ENCODE measurements at regions not wholly inside any gene's neighbourhood (a gene's known extent, or its start where the extent isn't known, plus 50 kb on each side); places are given as distances from the start of the nearest gene placed in this dataset.

GRCh38 chr9:89730715-89731114 lies 125.9 kb downstream of the GADD45G start:
- no peak for DNase-seq (ENCODE audit: low read depth, low spot score)
- Histone ChIP-seq H3K27me3 (ENCODE audit: insufficient read depth, insufficient read length) (peaks cover 4% of the 10 kb centered on the region), H3K9me3 (ENCODE audit: insufficient read depth, low read length) (no peaks in the 10 kb centered on the region), H3K36me3 (ENCODE audit: insufficient read depth, insufficient read length, low read length) (no peaks in the 10 kb centered on the region), H3K9ac (ENCODE audit: insufficient read length, low read depth) (no peak overlapping the region), H3K4me3 (ENCODE audit: insufficient read length, low read depth) (no peak overlapping the region), H3K4me1 (ENCODE audit: insufficient read depth, insufficient read length) (peaks cover 11% of the 10 kb centered on the region)
- TF ChIP-seq ZNF274 (IDR thresholded peaks at IDR 0.05; ENCODE audit: low read depth, low read length) = no peak
- TF ChIP-seq YY1 (IDR thresholded peaks at IDR 0.05; ENCODE audit: insufficient read depth, insufficient read length) = no peak
- TF ChIP-seq SUZ12 (IDR thresholded peaks at IDR 0.05; ENCODE audit: extremely low read depth, insufficient read depth, insufficient read length) = no peak

- no peak for TF ChIP-seq ZNF274 (IDR thresholded peaks at IDR 0.05; ENCODE audit: low read depth, low read length)
- no peak for TF ChIP-seq SUZ12 (IDR thresholded peaks at IDR 0.05; ENCODE audit: extremely low read depth, insufficient read depth, insufficient read length)
- no peak for TF ChIP-seq YY1 (IDR thresholded peaks at IDR 0.05; ENCODE audit: insufficient read depth, insufficient read length)
- H3K9me3 ChIP-seq (ENCODE audit: insufficient read depth, low read length) = no peaks in the 10 kb centered on the region
- no peak for DNase-seq (ENCODE audit: low read depth, low spot score)
- H3K4me3 ChIP-seq (ENCODE audit: insufficient read length, low read depth) = no peak overlapping the region
- H3K4me1 ChIP-seq (ENCODE audit: insufficient read depth, insufficient read length) = peaks cover 11% of the 10 kb centered on the region
- peaks cover 8% of the 10 kb centered on the region for H3K27me3 ChIP-seq (ENCODE audit: insufficient read depth, insufficient read length)
- no peaks in the 10 kb centered on the region for H3K36me3 ChIP-seq (ENCODE audit: insufficient read depth, insufficient read length, low read length)
- no peak overlapping the region for H3K9ac ChIP-seq (ENCODE audit: insufficient read length, low read depth)
Observed at GRCh38 chr9:89731262-89732182, 126.7 kb downstream of the GADD45G start.

- no peaks in the 10 kb centered on the region for H3K9me3 ChIP-seq (ENCODE audit: insufficient read depth, low read length)
- no peaks in the 10 kb centered on the region for H3K36me3 ChIP-seq (ENCODE audit: insufficient read depth, insufficient read length, low read length)
- DNase-seq (ENCODE audit: low read depth, low spot score) = no peak
- H3K9ac ChIP-seq (ENCODE audit: insufficient read length, low read depth) = no peak overlapping the region
- H3K27me3 ChIP-seq (ENCODE audit: insufficient read depth, insufficient read length) = peaks cover 8% of the 10 kb centered on the region
- H3K4me1 ChIP-seq (ENCODE audit: insufficient read depth, insufficient read length) = peaks cover 13% of the 10 kb centered on the region
- no peak overlapping the region for H3K4me3 ChIP-seq (ENCODE audit: insufficient read length, low read depth)
- TF ChIP-seq SUZ12 (IDR thresholded peaks at IDR 0.05; ENCODE audit: extremely low read depth, insufficient read depth, insufficient read length) = no peak
- TF ChIP-seq ZNF274 (IDR thresholded peaks at IDR 0.05; ENCODE audit: low read depth, low read length) = no peak
- no peak for TF ChIP-seq YY1 (IDR thresholded peaks at IDR 0.05; ENCODE audit: insufficient read depth, insufficient read length)
Observed at GRCh38 chr9:89732295-89732938, 127.6 kb downstream of the GADD45G start.

GRCh38 chr9:89732939-89733324 lies 128.1 kb downstream of the GADD45G start:
- TF ChIP-seq ZNF274 (IDR thresholded peaks at IDR 0.05; ENCODE audit: low read depth, low read length) (no peak), SUZ12 (IDR thresholded peaks at IDR 0.05; ENCODE audit: extremely low read depth, insufficient read depth, insufficient read length) (no peak), YY1 (IDR thresholded peaks at IDR 0.05; ENCODE audit: insufficient read depth, insufficient read length) (no peak)
- Histone ChIP-seq H3K9me3 (ENCODE audit: insufficient read depth, low read length) (no peaks in the 10 kb centered on the region), H3K27me3 (ENCODE audit: insufficient read depth, insufficient read length) (peaks cover 8% of the 10 kb centered on the region), H3K4me3 (ENCODE audit: insufficient read length, low read depth) (no peak overlapping the region), H3K9ac (ENCODE audit: insufficient read length, low read depth) (no peak overlapping the region), H3K4me1 (ENCODE audit: insufficient read depth, insufficient read length) (peaks cover 13% of the 10 kb centered on the region), H3K36me3 (ENCODE audit: insufficient read depth, insufficient read length, low read length) (no peaks in the 10 kb centered on the region)
- no peak for DNase-seq (ENCODE audit: low read depth, low spot score)

- H3K9me3 ChIP-seq (ENCODE audit: insufficient read depth, low read length) = no peaks in the 10 kb centered on the region
- no peak for TF ChIP-seq YY1 (IDR thresholded peaks at IDR 0.05; ENCODE audit: insufficient read depth, insufficient read length)
- TF ChIP-seq ZNF274 (IDR thresholded peaks at IDR 0.05; ENCODE audit: low read depth, low read length) = no peak
- no peak for TF ChIP-seq SUZ12 (IDR thresholded peaks at IDR 0.05; ENCODE audit: extremely low read depth, insufficient read depth, insufficient read length)
- no peak for DNase-seq (ENCODE audit: low read depth, low spot score)
- H3K4me1 ChIP-seq (ENCODE audit: insufficient read depth, insufficient read length) = peaks cover 6% of the 10 kb centered on the region
- no peak overlapping the region for H3K9ac ChIP-seq (ENCODE audit: insufficient read length, low read depth)
- no peaks in the 10 kb centered on the region for H3K36me3 ChIP-seq (ENCODE audit: insufficient read depth, insufficient read length, low read length)
- H3K4me3 ChIP-seq (ENCODE audit: insufficient read length, low read depth) = no peak overlapping the region
- H3K27me3 ChIP-seq (ENCODE audit: insufficient read depth, insufficient read length) = peaks cover 17% of the 10 kb centered on the region
Observed at GRCh38 chr9:89734600-89735041, 129.8 kb downstream of the GADD45G start.

DNA sequence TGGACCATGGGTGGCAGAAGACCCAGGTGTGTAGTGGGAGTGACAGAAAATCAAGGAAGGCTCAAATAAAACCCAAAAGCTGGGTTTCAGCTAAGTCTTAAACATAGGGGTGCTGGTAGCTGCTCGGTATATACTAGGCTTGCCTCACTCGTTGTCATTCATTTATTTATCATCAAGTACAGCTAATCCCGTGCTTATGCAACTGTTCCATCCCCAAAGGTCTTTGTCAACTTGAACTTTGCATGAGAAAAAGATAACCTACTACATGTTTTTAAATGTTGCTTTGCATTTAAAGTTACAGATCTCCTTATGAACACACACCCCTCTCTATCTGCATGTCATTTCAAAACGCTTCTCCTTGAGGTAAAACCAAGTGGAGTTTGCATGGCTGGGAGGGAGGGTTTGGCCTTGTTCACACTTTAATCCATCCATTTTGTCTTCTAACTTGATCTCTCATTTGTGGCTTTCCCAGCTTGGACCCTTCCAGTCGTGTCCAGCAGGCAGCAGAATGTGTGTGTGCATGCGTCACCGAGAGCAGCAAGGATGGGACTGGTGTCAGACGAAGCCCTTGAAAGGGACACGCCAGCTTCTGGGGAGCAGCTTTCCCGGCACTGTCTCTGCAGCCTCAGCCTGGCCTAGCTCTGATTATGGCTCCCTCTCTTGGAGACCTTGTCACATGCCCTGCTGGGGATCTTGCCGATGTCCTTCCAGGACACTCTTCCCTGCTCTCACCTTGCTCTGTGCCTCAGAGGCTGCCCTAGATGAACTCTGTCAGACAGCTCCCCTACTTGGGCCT lies 133.5 kb downstream of the GADD45G start:
- H3K9ac ChIP-seq (ENCODE audit: insufficient read length, low read depth) = no peak overlapping the region
- H3K27me3 ChIP-seq (ENCODE audit: insufficient read depth, insufficient read length) = peaks cover 21% of the 10 kb centered on the region
- no peak for DNase-seq (ENCODE audit: low read depth, low spot score)
- no peaks in the 10 kb centered on the region for H3K36me3 ChIP-seq (ENCODE audit: insufficient read depth, insufficient read length, low read length)
- H3K4me3 ChIP-seq (ENCODE audit: insufficient read length, low read depth) = no peak overlapping the region
- H3K4me1 ChIP-seq (ENCODE audit: insufficient read depth, insufficient read length) = peaks cover 6% of the 10 kb centered on the region
- no peak for TF ChIP-seq SUZ12 (IDR thresholded peaks at IDR 0.05; ENCODE audit: extremely low read depth, insufficient read depth, insufficient read length)
- TF ChIP-seq YY1 (IDR thresholded peaks at IDR 0.05; ENCODE audit: insufficient read depth, insufficient read length) = no peak
- TF ChIP-seq ZNF274 (IDR thresholded peaks at IDR 0.05; ENCODE audit: low read depth, low read length) = no peak
- H3K9me3 ChIP-seq (ENCODE audit: insufficient read depth, low read length) = no peaks in the 10 kb centered on the region
